ENCODE measurements at regions not wholly inside any gene's neighbourhood (a gene's known extent, or its start where the extent isn't known, plus 50 kb on each side); places are given as distances from the start of the nearest gene placed in this dataset.
"Not testable (repeated sequence)": the region's sequence is repeated elsewhere in the genome, so short reads cannot be mapped to it uniquely, and the experiment has no call there.

DNA sequence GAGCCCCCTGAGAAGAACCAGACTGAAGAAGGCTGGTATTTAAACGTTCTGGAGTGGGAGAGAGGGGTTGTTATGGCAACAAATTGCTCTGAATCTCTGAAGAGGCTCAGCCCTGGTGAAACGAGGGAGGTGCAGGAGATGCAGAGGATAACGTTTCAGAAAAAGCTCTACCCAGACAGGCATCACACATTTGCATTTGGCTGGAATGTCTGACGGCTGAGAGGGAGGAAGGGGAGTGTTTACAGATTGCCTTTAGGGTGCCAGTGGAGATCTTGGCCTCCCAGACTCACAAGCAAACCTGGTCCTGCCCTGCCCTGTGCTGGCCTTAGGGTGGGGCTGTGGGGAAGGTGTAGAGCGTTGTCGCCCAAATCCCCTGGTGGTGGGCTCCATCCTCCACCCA lies 169.0 kb upstream of the AJAP1 start:
- Histone ChIP-seq H3K36me3 (no peaks in the 10 kb centered on the region), H3K4me3 (no peak overlapping the region), H3K27me3 (no peaks in the 10 kb centered on the region), H3K4me1 (no peaks in the 10 kb centered on the region), H3K9me3 (peaks cover 0 to 1% of the 10 kb centered on the region in 2 donors), H3K27ac (no peak overlapping the region)
- DNase-seq (ENCODE audit: low spot score): no peak
- TF ChIP-seq, protein P1, sequence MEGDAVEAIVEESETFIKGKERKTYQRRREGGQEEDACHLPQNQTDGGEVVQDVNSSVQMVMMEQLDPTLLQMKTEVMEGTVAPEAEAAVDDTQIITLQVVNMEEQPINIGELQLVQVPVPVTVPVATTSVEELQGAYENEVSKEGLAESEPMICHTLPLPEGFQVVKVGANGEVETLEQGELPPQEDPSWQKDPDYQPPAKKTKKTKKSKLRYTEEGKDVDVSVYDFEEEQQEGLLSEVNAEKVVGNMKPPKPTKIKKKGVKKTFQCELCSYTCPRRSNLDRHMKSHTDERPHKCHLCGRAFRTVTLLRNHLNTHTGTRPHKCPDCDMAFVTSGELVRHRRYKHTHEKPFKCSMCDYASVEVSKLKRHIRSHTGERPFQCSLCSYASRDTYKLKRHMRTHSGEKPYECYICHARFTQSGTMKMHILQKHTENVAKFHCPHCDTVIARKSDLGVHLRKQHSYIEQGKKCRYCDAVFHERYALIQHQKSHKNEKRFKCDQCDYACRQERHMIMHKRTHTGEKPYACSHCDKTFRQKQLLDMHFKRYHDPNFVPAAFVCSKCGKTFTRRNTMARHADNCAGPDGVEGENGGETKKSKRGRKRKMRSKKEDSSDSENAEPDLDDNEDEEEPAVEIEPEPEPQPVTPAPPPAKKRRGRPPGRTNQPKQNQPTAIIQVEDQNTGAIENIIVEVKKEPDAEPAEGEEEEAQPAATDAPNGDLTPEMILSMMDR (IDR thresholded peaks at IDR 0.05): no peak

DNA sequence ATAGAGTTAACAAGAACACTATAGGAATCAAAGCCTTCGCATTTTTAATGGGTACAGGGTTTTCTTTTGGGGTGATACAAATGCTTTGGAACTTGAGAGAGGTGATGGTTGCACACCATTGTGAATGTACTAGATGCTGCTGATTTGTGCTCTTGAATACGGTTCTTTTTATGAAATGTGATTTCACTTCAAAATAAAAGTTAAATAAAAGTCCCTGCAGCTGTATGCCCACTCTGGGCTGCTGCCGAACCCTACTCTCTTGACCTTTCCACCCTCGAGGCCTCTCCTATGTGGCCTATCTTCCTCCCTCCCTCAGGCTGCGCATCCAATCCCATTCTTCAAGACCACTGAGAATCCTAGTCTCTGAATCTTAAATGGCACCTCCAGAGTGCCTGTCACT lies 168.5 kb upstream of the AJAP1 start:
- H3K4me3 ChIP-seq: no peak overlapping the region
- no peaks in the 10 kb centered on the region for H3K27me3 ChIP-seq
- H3K9me3 ChIP-seq: peaks cover 0 to 4% of the 10 kb centered on the region in 2 donors
- no peaks in the 10 kb centered on the region for H3K36me3 ChIP-seq
- DNase-seq (ENCODE audit: low spot score): no peak
- H3K4me1 ChIP-seq: no peaks in the 10 kb centered on the region
- TF ChIP-seq, protein P1 (IDR thresholded peaks at IDR 0.05): no peak
- no peak overlapping the region for H3K27ac ChIP-seq

DNA sequence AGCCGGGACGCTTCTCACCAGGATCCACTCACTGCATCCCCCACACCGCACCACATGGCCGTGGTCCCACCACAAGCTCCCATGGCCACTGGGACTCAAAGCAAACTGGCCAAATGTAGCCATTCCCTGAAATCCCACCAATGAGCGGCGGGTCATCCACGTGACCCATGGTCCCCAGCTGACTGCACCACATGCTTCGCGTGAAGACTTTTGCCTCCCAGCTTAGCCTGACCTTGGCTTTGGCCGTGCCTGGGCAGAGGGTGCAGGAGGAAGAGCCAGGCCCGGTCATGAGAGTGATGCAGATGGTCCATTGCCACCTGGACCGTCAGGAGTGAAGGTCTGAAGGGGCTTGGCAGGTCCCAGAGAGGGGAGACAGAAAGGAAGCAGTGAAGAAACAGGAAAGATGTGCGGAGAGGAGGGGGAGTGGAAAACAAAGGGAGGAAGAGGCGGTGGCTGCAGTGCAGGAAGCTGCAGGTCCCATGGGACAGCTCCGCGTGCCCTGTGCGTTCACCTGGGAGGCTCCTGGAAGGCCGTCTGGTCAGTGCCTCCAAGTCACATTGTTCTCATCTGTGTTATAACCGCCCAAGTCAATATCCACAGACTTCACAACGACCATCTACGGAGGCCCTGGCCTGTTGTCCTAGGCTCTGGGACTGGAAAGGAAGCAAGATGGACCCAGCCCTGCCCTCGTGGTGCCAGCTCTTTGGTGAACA lies 167.8 kb upstream of the AJAP1 start:
- peaks cover 0 to 4% of the 10 kb centered on the region in 2 donors for H3K9me3 ChIP-seq
- H3K4me3 ChIP-seq: no peak overlapping the region
- TF ChIP-seq, protein P1 (IDR thresholded peaks at IDR 0.05): no peak
- no peak overlapping the region for H3K27ac ChIP-seq
- no peaks in the 10 kb centered on the region for H3K4me1 ChIP-seq
- no peaks in the 10 kb centered on the region for H3K36me3 ChIP-seq
- no peaks in the 10 kb centered on the region for H3K27me3 ChIP-seq
- no peak for DNase-seq (ENCODE audit: low spot score)

DNA sequence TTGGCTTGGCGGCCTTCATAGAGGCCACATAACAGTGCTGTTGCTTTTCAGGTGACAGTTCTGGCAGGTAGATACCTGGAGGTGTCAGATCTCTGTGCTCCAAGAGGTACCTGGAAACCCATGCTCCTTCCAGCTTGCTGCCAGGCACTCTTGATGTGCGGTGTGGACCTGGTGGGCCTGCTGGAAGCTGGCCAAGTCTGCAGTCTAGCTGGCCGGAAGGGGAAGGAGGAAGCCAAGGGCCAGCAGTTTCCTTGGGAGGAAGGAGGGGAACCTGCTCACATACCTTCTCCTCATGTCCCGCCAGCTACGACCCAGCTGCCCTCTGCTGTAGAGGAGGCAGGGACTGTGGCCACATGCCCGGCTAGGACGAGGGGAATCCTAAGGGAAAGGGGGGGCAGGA lies 166.4 kb upstream of the AJAP1 start:
- no peaks in the 10 kb centered on the region for H3K27me3 ChIP-seq
- no peak for DNase-seq (ENCODE audit: low spot score)
- H3K4me3 ChIP-seq: no peak overlapping the region
- H3K9me3 ChIP-seq: peaks cover 0 to 4% of the 10 kb centered on the region in 2 donors
- TF ChIP-seq, protein P1 (IDR thresholded peaks at IDR 0.05): no peak
- H3K27ac ChIP-seq: no peak overlapping the region
- H3K4me1 ChIP-seq: no peaks in the 10 kb centered on the region
- no peaks in the 10 kb centered on the region for H3K36me3 ChIP-seq

DNA sequence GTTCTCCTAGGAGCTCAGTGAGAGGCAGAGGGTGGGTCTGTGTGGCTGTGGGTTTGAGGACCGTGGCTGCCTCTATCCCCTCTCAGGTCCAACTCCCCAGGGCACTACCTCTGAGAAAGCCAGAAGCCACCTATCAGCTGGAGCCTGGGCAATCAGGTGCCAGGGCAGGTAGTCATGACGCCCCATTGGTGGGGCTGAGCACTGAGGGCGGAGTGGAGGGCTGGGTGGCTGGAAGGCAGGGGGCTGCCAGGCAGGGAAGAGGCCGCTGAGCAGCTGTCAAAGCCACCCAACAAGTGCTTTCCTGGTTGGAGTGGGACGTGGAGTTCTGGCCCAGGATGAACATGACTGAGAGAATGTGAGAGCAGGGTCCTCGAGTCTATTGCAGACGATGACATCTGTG lies 164.9 kb upstream of the AJAP1 start:
- no peak for DNase-seq (ENCODE audit: low spot score)
- Histone ChIP-seq H3K27me3 (no peaks in the 10 kb centered on the region), H3K4me3 (no peak overlapping the region), H3K4me1 (no peaks in the 10 kb centered on the region), H3K9me3 (peaks cover 0 to 4% of the 10 kb centered on the region in 2 donors), H3K27ac (no peak overlapping the region), H3K36me3 (no peaks in the 10 kb centered on the region)
- TF ChIP-seq, protein P1 (IDR thresholded peaks at IDR 0.05): no peak

DNA sequence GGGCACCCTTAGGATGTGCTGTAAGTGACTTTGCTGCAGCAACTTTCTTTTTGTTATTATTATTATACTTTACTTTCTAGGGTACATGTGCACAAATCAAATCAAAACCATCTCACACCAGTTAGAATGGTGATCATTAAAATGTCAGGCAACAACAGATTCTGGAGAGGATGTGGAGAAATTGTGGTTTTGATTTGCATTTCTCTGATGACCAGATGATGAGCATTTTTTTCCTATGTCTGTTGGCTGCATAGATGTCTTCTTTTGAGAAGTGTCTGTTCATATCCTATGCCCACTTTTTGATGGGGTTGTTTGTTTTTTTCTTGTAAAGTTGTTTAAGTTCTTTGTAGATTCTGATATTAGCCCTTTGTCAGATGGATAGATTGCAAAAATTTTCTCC lies 164.4 kb upstream of the AJAP1 start:
- H3K27me3 ChIP-seq; H3K4me3 ChIP-seq; H3K4me1 ChIP-seq; DNase-seq (ENCODE audit: low spot score); H3K36me3 ChIP-seq; H3K9me3 ChIP-seq; H3K27ac ChIP-seq: not testable (repeated sequence)
